Right lobe of liver (tissue), 6 donors: ENCODE measurements at regions not wholly inside any gene's neighbourhood (a gene's known extent, or its start where the extent isn't known, plus 50 kb on each side); places are given as distances from the start of the nearest gene placed in this dataset.

Source experiments
- ATAC-seq, 4 donors: fragments of 200-7000 bp; cut with Tn5 transposase; one replicate each; pipeline ENCODE4 v1.9.1; 2020; ENCODE audit warnings: mild to moderate bottlenecking in 4 of 4, moderate library complexity in 4 of 4
- DNase-seq, 3 donors: peaks; one replicate each; pipeline ENCODE4 v3.0.0-alpha.2; 2020
- H3K27ac ChIP-seq, 3 donors: fragments of 200-600 bp; one replicate each; pipeline ENCODE4 v1.8.0; 2022
- H3K27me3 ChIP-seq, 2 donors: fragments of 200-600 bp; one replicate each; pipeline ENCODE4 v1.8.0; 2022
- H3K36me3 ChIP-seq, 4 donors: fragments of 200-600 bp; sonication (generic) in 1 of 4; one replicate each; pipeline versions ENCODE4 v1.5.1 to v1.8.0; 2017 to 2022; ENCODE audit warnings: control low read depth in 1 of 4
- H3K4me1 ChIP-seq, 4 donors: fragments of 200-600 bp; sonication (generic) in 1 of 4; one replicate each; pipeline versions ENCODE4 v1.5.1 to v1.8.0; 2017 to 2022; ENCODE audit warnings: control low read depth in 1 of 4
- H3K4me3 ChIP-seq, 3 donors: fragments of 200-600 bp; one replicate each; pipeline ENCODE4 v1.8.0; 2022
- H3K9me3 ChIP-seq, 4 donors: fragments of 200-600 bp; sonication (generic) in 1 of 4; one replicate each; pipeline versions ENCODE4 v1.5.1 to v1.8.0; 2017 to 2022; ENCODE audit warnings: control low read depth in 1 of 4
- CTCF ChIP-seq, 4 donors: fragments of 200-600 bp in 3 of 4; fragments of 450-650 bp in 1 of 4; IDR thresholded peaks; one replicate each; pipeline versions ENCODE4 v1.5.1 to v1.8.0; 2016 to 2022; ENCODE audit warnings: antibody characterized with exemption in 4 of 4, mild to moderate bottlenecking in 2 of 4
- POLR2A ChIP-seq: fragments of 450-650 bp; IDR thresholded peaks from one replicate; pipeline ENCODE4 v1.6.1; 2017; ENCODE audit warnings: antibody characterized with exemption, mild to moderate bottlenecking
- WGBS: methylation state at CpG from one replicate; pipeline ENCODE4 v1.1.6; 2018; ENCODE audit warnings: low coverage, low lambda C conversion rate; ENCODE audit not compliant: insufficient coverage; ENCODE audit errors: missing lambda C conversion rate; 5-methylcytosine and 5-hydroxymethylcytosine counted together
- intact Hi-C, 2 donors: fragments of 100-400 bp; cut with DNase I; formaldehyde crosslinking; loops; one replicate each; pipeline versions ENCODE4 v1.11.2 to v1.14.1; 2022
- donor health status: DM: no; HTN: yes; CAD: no.
- donor health status: DM: no; HTN: no; CAD: no.
- donor health status: DM: no; HTN: no; CAD: no.
- donor health status: DM: no; HTN: yes; CAD: no.
- donor health status: DM: no; HTN: yes; CAD: no.

DNA sequence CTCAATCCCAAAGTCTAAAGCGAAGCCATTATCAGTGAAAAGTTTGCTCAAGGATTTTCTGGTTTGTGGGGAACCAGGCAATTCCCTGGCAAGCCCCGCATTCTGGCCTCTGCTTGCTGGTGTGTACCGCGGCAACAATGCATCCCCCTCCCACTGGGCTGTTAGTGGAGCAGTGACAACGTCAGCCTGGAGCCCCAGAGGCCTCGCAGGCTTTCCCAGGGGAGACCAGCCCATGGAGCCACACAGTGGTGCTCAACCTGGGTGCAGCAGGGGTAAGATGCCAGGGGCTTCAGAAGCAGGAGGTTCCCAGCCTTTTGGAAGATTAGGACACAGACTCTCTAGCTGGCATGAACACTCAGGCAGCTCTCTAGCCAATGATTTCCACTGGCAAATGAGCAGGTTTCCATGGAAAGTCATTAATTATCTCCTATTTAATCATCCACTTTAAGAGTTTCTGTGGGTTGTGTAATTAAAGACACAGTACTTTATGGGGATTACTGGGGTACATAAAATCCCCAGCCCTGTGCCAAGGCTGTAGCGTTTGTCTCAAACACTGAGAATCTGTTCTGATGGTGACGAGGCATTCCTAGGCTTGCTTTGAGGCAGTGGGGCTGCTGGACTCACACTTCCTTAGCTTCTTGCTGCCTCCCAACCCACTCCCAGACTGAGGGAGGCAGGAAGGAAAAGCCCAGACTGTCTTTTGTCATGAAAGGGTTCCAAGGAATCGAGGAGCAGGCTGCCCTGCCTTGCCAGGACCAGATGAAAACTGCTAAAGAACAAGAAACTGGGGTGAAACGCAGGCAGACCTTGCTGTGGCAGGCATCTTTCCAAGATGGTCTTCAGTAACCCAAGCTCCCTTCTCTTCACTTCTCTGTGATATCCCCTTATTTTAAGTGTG is 411.9 kb upstream of the SHH start:
- WGBS = 48% methylated on average over 4 of the region's 10 CpGs
- TF ChIP-seq CTCF (IDR thresholded peaks at IDR 0.05) = no peak
- TF ChIP-seq POLR2A = no peak
- Histone ChIP-seq H3K9me3 (no peaks in the 10 kb centered on the region), H3K36me3 (no peaks in the 10 kb centered on the region), H3K27ac (no peak overlapping the region), H3K27me3 (no peaks in the 10 kb centered on the region), H3K4me1 (no peaks in the 10 kb centered on the region), H3K4me3 (no peak overlapping the region)
- DNase-seq (no peak), ATAC-seq (no peak)
- intact Hi-C loops = no loop called here

- Histone ChIP-seq H3K9me3 (no peaks in the 10 kb centered on the region), H3K4me1 (no peaks in the 10 kb centered on the region), H3K36me3 (no peaks in the 10 kb centered on the region), H3K4me3 (no peak overlapping the region), H3K27me3 (no peaks in the 10 kb centered on the region), H3K27ac (no peak overlapping the region)
- ATAC-seq (no peak), DNase-seq (peak in 1 of 3 donors; percentile 12)
- intact Hi-C loops = no loop called here
- no peak for TF ChIP-seq CTCF (IDR thresholded peaks at IDR 0.05)
- TF ChIP-seq POLR2A = no peak
- WGBS = 66% methylated on average over 4 of the region's 7 CpGs
Observed at GRCh38 chr7:156222611-156223010, 410.3 kb upstream of the SHH start.

DNA sequence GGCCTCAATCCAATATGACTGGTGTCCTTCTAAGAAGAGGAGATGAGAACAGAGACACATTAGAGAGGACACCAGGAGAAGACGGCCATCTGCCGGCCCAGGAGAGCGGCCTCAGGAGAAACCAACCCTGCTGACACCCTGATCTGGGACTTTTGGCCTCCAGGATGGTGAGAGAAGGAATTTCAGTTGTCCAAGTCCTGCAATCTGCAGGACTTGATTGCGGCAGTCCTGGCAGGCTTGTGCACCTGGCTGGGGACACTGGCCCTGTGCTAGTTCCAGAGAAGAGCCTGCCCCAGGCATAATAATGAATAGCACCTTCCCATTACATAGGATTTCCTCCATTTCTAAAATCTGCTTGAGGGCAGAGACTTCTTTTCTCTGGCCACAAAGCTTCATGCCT is 409.9 kb upstream of the SHH start:
- Histone ChIP-seq H3K4me1 (no peaks in the 10 kb centered on the region), H3K9me3 (no peaks in the 10 kb centered on the region), H3K36me3 (no peaks in the 10 kb centered on the region), H3K27me3 (no peaks in the 10 kb centered on the region), H3K27ac (no peak overlapping the region), H3K4me3 (no peak overlapping the region)
- WGBS = 90% methylated on average over 2 of the region's 4 CpGs
- TF ChIP-seq POLR2A (no peak), CTCF (IDR thresholded peaks at IDR 0.05) (no peak)
- peak in 1 of 3 donors; percentile 17 for DNase-seq
- intact Hi-C loops = no loop called here
- ATAC-seq = no peak

DNA sequence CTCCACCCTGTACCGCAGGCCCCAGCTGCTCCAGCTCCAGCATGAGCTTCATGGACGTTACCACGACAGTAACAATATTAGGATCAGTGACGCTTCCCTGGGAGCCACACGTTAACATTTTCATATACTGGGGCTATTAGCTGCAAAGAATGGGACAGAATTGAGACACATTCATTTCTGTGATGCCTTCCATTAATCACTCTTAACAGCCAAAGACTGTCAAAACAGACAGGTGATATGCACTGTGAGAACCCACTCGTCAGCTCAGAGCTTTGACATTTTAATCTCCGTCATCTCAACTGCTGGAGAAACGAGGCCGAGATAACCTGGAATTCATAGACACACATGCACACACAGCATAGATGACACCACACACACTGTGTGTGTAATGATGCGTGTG is 408.4 kb upstream of the SHH start:
- Histone ChIP-seq H3K9me3 (no peaks in the 10 kb centered on the region), H3K4me1 (no peaks in the 10 kb centered on the region), H3K27me3 (no peaks in the 10 kb centered on the region), H3K27ac (no peak overlapping the region), H3K4me3 (no peak overlapping the region), H3K36me3 (no peaks in the 10 kb centered on the region)
- no peak for DNase-seq
- intact Hi-C loops = no loop called here
- ATAC-seq = no peak
- 82% methylated on average over 4 of the region's 10 CpGs for WGBS
- TF ChIP-seq POLR2A (no peak), CTCF (IDR thresholded peaks at IDR 0.05) (no peak)
